ENCODE measurements at regions not wholly inside any gene's neighbourhood (a gene's known extent, or its start where the extent isn't known, plus 50 kb on each side); places are given as distances from the start of the nearest gene placed in this dataset.

DNA sequence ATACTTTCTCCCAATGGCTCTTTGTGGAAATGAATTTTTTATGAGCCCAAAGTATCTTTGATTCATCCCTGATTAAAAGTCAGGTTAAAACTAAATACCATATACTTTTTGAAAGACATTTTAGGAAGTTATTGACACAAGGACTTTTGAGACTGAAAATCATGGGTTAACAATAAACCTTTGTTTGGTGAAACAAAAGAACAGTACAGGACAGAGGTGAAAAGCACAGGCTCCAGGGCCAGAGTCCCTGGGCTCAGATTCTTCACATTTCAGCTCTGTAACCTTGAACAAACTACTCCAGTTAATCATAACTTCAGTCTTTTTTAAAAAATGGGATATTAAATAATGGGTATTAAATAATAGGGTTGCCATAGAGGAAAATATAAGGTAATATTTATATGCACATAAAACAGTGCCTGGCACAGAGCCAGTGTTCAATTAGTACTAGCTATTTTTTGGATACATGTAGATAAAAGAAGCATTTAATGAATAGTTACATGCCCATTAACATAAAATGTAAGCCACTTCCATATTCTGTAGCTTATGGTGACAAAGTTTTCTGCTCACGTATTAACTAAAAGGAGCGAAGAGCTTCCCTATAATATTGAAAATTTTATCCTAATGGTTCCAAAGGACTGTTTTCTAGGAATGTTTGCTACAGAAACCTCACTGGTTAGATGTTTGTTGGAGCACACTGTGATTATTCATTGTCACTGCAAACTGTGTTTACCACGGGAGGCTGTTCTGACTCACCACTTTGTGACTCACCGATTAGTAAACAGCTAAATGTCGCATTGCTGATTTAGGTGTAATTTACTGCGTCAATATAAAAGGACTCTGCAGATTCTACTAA, 255.4 kb downstream of the DAD1 start (continued):
- TF ChIP-seq KIAA2018 (CRISPR knock-in tag; IDR thresholded peaks at IDR 0.05; ENCODE audit: borderline replicate concordance), result no peak
- TF ChIP-seq ZNF687 (CRISPR knock-in tag; IDR thresholded peaks at IDR 0.05), result no peak
- TF ChIP-seq, protein P1, sequence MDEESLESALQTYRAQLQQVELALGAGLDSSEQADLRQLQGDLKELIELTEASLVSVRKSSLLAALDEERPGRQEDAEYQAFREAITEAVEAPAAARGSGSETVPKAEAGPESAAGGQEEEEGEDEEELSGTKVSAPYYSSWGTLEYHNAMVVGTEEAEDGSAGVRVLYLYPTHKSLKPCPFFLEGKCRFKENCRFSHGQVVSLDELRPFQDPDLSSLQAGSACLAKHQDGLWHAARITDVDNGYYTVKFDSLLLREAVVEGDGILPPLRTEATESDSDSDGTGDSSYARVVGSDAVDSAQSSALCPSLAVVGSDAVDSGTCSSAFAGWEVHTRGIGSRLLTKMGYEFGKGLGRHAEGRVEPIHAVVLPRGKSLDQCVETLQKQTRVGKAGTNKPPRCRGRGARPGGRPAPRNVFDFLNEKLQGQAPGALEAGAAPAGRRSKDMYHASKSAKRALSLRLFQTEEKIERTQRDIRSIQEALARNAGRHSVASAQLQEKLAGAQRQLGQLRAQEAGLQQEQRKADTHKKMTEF (CRISPR knock-in tag; IDR thresholded peaks at IDR 0.05), result peak; percentile 72; the same call in 1 of the 2 replicates
- peak; percentile 87 for TF ChIP-seq RARA (CRISPR knock-in tag; IDR thresholded peaks at IDR 0.05)
- TF ChIP-seq ASH2L (IDR thresholded peaks at IDR 0.05; ENCODE audit: insufficient read length, low read depth, low read length), result peak; percentile 74
- no peak for TF ChIP-seq ZNF282 (IDR thresholded peaks at IDR 0.05; ENCODE audit: partially characterized antibody)
- TF ChIP-seq HNF4A (CRISPR knock-in tag; IDR thresholded peaks at IDR 0.05), result no peak
- peak; percentile 99 for TF ChIP-seq FOXP1 (IDR thresholded peaks at IDR 0.05)
- peak; percentile 100 for TF ChIP-seq FOXP1 (CRISPR knock-in tag; IDR thresholded peaks at IDR 0.05)
- TF ChIP-seq HOXA7 (CRISPR knock-in tag; IDR thresholded peaks at IDR 0.05), result no peak
- TF ChIP-seq NFKBIZ (CRISPR knock-in tag; IDR thresholded peaks at IDR 0.05), result peak; percentile 53; the same call in 1 of the 2 replicates
- TF ChIP-seq, protein P2, sequence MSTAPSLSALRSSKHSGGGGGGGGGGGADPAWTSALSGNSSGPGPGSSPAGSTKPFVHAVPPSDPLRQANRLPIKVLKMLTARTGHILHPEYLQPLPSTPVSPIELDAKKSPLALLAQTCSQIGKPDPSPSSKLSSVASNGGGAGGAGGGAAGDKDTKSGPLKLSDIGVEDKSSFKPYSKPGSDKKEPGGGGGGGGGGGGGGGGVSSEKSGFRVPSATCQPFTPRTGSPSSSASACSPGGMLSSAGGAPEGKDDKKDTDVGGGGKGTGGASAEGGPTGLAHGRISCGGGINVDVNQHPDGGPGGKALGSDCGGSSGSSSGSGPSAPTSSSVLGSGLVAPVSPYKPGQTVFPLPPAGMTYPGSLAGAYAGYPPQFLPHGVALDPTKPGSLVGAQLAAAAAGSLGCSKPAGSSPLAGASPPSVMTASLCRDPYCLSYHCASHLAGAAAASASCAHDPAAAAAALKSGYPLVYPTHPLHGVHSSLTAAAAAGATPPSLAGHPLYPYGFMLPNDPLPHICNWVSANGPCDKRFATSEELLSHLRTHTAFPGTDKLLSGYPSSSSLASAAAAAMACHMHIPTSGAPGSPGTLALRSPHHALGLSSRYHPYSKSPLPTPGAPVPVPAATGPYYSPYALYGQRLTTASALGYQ (CRISPR knock-in tag; IDR thresholded peaks at IDR 0.05), result peak; percentile 72; the same call in 1 of the 2 replicates

Measured in HepG2 (cell line).